Stimulated activated CD4-positive, alpha-beta T cell treated with anti-CD3 and anti-CD28 coated beads, TNF-alpha, amount 100 ng/mL, for 4 hours (primary cell): ENCODE measurements at regions not wholly inside any gene's neighbourhood (a gene's known extent, or its start where the extent isn't known, plus 50 kb on each side); places are given as distances from the start of the nearest gene placed in this dataset.

ENCODE experiments used
- DNase-seq, 3 experiments: peaks; one replicate each; pipeline ENCODE4 v3.0.0-alpha.2; 2020; ENCODE audit warnings: low read depth in 3 of 3

DNA sequence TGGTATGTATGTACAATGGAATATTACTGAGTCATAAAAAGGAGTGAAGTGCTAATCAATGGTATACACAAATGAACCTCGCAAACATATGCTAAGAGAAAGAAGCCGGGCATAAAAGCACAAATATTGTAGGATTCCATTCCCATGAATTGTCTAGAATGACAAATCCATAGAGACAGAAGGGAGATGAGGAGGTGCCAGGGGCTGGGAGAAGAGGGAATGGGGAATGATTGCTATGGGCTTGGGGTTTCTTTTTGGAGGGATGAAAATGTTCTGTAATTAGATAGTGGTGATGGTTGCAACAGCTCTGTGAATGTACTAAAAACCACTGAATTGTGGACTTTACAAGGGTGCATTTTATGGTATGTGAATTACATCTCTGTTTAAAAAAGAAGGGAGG, 73.5 kb downstream of the GLI2 start:
- DNase-seq: no peak

GRCh38 chr2:120809609-120810440, 74.2 kb downstream of the GLI2 start:
- DNase-seq: no peak

DNA sequence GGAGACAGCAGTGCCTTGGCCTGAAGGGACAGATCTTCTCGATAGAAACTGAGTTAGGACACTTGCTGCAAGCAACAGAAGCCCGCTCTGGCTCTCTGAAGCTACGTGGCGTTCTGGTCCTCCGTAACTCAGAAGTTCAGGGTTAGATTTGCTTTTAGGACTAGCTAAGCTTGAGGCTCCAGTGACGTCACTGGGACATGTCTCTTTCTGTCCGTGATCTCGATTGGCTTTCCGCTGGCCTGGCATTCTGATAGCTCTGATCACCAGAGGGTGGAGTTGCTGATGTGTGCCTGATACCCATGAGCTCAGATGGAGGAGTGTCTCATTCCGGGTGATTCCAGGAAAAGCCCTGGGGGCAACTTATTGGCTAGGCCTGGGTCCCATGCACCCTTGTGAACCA, 75.0 kb downstream of the GLI2 start:
- DNase-seq: no peak

GRCh38 chr2:120812866-120813265, 77.2 kb downstream of the GLI2 start:
- DNase-seq: no peak

DNA sequence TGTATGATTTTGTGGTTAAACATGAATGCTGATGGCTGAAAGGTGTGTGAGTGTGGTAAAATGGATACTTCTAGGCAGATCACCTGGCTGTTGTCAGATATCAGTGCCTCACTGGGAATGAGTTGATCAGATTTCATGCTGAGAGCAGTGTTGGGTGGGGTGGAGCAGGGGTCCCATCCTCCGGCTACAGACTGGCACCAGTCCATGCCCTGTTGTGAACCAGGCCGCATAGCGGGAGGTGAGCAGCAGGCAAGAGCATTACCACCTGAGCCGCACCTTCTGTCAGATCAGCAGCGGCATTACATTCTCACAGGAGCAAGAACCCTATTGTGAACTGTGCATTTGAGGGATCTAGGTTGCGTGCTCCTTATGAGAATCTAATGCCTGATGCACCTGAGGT, 78.7 kb downstream of the GLI2 start:
- DNase-seq: no peak

DNA sequence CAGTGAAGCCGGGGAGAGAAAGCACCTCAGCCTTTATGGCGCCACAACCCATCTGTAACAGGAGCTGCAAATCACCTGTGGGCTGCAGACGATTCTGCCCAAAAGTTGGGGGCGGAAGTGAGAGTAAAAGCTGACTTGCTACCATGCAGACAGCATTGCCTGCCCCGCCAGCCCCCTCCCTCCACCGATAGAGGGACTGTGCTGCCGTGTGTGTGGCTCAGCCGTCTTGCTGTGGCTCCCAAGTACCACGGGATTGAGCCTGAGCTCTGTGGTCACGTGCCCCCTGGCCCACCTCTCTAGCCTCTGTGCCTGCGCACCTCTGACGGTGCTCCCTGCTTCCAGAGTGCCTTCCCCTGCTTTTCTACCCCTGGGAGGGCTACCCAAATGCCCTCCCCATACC, 79.6 kb downstream of the GLI2 start:
- DNase-seq: no peak

DNA sequence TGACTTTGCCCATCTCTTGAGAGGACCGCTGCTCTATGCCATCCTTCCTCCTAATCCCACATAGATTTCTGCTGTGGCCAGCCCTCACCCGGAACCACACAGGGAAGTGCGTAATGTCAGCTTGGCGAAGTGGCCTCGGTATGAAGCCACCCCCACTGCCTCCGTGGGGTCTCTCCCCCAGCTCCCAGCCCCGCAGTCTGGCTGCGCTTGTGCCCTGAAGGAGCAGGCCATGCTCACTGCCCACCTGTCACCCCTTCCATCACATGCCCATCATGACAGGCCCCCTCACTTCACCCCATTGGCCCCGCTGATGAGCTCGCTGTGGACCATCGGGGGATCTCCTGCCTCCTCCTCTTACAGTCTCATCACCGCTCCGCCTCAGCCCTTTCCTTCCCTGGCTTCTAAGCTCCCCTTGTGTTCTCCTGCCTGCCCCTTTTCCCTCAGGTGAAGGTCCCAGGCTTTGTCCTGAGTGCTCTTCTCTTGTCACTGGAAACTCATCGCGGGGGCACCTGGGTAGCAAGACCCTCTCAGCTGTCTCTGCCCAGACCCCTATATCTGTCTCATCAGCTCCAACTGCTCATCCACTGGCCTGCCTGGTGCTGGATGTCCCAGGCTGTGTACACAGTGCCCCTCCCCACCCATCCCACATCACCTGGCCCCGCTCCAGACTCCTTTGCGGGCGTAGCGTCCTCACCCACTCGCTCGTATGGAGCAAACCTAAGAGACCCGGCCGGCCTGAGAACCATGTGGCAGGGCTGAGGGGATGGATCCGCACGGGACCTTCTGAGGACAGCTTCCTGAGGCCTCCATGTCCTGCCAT, 81.7 kb downstream of the GLI2 start:
- DNase-seq: no peak

DNA sequence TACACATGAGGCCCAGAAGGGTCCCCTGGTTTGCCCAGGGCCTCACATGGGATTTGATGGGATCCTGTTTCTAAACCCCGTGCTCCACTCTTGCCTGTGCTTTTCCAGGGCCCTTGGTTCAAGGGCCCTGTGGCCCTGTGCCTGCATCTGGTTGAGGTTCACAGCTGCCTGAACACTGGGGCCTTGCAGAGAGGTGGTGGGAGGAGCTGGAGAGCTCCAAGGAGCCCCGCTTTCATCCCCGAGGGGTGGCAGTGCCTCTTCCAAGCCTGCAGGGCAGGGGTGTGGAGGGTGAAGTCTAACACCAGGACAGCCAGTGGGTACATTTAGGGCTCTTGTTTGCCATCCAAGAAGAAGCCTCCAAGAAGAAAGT, 82.3 kb downstream of the GLI2 start:
- no peak for DNase-seq

DNA sequence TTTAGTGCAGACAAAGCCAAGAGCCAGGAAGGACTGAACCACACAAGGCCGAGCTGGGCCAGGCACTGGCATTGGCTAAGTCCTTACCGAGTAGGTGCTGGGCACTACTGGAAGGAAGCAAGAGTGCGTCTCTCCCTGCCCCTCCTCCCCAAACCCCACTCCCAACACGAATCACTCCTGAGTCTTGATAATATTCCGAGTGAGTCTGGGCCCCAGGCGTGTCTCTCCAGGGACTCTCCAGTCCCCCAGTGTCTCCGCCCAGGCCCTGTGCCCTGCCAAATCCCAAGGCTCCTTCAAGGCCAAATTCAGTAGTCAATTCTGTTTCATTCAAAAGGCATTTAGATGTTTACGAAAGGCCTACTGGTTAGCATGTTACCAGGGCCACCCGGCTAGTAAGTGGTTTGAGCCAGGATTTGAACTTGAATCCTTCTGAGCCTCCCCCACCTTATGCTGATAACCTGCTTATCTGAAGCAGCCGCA, 82.8 kb downstream of the GLI2 start:
- no peak for DNase-seq

- no peak for DNase-seq
Observed at GRCh38 chr2:120819720-120820210, 84.1 kb downstream of the GLI2 start.

GRCh38 chr2:120820263-120820952, 84.7 kb downstream of the GLI2 start:
- no peak for DNase-seq

DNA sequence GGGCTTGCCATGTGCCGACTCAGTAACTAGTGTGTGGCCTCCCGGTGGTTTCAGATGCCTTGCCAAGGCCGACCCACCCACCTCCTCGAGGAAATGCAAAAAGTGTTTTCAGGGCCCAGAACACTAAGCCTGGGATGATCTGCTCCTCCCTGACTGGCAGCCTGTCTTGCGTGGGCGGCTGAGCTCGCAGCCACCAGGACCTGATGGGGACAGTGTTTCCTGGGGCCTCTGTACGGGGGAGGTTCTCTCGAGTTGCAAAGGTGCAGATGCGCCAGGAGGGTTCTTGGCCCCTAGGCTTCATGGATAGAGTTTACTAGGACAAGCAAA, 85.2 kb downstream of the GLI2 start:
- no peak for DNase-seq

GRCh38 chr2:120821446-120822160, 85.9 kb downstream of the GLI2 start:
- DNase-seq: no peak

GRCh38 chr2:120822933-120823332, 87.3 kb downstream of the GLI2 start:
- DNase-seq: no peak

- no peak for DNase-seq
Observed at GRCh38 chr2:120823551-120823950, 87.9 kb downstream of the GLI2 start.

DNA sequence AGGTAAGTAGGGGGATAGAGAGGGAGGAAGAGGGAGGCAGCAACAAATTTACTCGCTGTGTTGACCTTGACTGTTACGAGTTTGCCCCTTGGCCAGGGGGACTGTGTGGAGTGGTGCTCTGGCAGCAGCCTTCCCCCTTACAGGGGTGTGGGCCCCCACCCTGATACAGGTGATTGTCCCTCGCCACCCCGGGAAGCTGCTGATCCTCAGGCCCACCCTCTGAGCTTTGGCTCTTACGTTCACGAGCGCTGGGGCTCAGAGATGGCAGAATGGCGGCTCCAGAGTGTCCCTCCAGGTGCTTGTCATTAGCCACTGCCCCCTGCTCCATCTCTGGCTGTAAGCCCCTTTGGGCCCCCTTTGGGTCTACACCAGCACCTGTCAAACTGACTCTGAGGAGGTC, 88.6 kb downstream of the GLI2 start:
- no peak for DNase-seq

DNA sequence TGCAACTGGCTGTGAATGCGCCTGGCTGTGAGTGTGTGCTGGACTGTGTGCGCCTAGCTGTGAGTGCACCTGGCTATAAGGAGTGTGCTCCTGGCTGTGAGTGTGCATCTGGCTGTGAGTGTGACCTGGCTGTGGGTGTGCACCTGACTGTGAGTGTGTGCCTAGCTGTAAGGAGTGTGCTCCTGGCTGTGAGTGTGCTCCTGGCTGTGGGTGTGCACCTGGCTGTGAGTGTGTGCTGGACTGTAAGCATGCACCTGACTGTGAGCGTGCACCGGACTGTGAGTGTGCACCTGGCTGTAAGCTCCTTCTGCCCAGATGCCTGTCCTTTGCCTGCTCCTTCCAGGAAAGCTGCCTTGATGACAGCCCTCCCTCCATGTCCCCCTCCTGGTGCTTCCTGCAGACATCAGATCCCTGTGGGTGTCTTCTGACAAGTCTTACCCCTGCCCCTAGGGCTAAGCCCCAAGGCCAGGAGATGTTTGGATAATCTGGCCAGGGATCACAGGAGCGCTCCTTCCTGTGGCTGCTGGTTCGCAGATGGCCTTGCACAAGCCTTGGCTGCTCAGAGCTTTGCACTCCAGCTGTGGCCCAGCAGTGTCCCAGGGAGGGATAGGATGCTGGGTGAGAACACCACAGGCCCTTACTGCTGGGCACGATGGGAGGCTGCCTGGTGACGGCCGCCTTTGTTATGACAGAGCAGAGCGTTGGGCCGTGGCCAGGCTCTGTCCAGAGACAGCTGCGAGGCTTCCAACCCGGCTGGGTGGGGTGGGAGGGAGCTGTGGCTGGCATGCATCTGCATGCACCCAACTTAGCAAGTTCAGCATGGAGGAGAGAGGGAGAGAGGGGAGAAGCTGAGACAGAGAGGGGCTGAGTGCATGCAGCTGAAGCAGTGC, 89.9 kb downstream of the GLI2 start:
- DNase-seq: no peak

GRCh38 chr2:120826260-120826648, 90.6 kb downstream of the GLI2 start:
- no peak for DNase-seq

GRCh38 chr2:120826716-120827410, 91.2 kb downstream of the GLI2 start:
- no peak for DNase-seq

DNA sequence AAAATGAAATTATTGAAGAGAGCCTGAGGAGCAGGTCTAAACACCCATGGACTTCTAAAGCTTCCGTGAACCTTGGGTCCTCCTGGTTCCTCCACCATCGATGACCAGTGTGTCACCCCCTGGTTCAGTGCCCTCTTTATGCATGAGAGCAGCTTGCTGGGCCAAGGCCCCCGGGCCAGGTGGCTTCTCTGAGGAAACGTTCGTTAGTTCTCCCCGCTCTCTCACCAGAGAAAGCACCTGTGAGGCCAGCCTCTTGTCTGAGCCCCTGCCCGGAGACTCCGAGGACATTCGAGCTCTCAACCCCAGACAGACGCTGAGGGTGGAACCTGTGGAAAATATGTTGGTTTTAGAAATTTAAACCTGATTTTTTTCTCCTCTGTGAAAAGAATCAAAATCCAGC, 92.4 kb downstream of the GLI2 start:
- DNase-seq: no peak
